ENCODE measurements at regions not wholly inside any gene's neighbourhood (a gene's known extent, or its start where the extent isn't known, plus 50 kb on each side); places are given as distances from the start of the nearest gene placed in this dataset.

- DNase-seq (ENCODE audit: extremely low spot score, insufficient read length, low read depth) (no peak), FAIRE-seq (no peak)
Measured at GRCh38 chr12:97903356-97903755, 440.8 kb downstream of the RMST start.

- FAIRE-seq: no peak
Measured at GRCh38 chr12:97907504-97907903, 444.9 kb downstream of the RMST start.

DNA sequence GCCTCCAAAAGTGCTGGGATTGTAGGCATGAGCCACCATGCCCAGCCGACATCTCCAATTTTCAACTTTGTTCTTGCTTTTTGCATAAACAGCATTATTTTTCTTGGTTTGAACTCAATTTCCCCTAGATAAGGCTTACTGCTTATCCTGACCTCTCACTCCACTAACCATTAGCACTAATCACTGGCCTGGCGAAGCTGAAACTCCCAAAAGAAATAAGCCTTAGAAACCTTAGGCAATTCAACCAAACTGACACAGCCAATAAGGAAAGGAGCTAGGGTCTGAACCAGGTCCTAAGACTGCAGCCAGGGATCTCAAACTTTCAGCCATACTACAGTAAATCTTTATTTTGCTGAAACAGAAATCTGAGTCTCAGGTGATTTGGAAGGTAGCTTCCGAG, 448.0 kb downstream of the RMST start:
- FAIRE-seq: no peak
- no peak for DNase-seq (ENCODE audit: extremely low spot score, insufficient read length, low read depth)

More at GRCh38 chr12:97907504-97907903, 444.9 kb downstream of the RMST start:
- no peak for DNase-seq (ENCODE audit: extremely low spot score, insufficient read length, low read depth)

DNA sequence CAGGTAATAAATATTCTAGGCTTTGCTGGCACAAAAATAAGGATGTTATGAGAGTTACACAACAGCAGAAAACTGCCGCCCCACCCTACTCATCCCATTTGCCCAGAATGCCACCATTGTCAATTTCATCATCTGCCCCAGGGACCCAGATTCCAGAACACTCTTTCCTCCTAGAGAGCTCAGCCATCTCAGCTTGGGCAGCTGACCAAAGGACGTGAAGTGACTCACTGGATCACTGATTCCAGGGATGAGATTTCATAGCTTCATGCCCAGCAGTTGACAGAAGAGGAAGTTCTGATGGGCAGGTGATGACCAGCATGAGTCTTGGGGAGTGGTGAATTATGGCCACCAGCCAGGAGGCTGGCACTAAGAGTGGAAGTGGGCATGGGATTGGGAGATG, 450.3 kb downstream of the RMST start:
- FAIRE-seq (no peak), DNase-seq (ENCODE audit: extremely low spot score, insufficient read length, low read depth) (no peak)

DNA sequence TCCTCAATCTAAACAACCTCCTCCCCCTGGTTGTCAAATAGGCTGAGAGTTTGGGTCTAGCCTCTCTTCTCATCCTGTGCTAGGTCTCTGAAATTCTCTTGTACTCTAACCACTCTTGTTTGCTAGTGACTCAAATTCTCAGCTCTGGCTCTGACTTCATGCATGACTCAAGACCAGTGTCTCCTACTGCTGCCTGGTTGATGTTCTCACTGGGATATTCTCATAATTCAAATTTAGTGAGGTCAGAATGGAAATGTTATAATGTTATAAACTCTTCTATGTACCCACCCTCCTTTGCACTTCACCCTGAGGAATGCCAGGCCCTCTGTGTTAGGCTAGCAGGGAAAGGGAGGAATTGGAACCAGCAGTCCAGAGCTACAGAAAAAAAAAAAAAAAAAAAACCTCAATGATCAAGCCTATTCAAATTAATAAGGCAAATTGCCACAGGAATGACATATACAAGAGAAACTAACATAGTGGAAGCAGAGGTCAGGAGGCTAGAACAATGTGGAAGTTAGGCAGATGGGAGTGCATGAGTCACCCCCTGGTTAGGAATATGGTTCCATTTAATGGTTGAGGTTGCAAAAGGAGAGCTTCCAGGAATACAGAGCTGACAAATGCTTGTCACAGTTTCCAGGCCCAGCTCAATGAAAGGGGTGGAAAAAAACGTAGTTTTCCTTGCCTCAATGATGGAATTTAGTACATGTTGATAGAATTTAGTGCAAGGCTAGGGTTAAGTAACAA, 459.5 kb downstream of the RMST start:
- DNase-seq (ENCODE audit: extremely low spot score, insufficient read length, low read depth): no peak
- FAIRE-seq: no peak

DNA sequence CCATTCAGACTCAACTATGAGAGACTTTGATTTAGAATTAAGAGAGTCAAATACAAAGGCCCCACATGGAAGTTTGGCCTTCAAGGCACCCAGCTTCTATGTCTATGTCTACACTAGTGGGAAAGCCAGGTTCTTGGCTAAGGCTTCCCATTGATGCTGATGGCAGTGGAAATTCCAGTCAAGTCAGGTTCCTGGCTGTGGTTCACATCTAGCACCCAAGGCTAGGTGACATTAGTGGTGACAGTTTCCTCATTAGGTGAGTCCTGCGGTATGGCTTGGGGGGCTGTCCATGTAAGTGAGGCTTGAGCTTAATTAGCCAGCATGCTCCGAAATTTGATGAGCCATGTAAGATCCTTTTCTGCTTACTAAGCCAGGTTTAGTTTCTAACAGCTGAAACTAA, 460.9 kb downstream of the RMST start:
- no peak for DNase-seq (ENCODE audit: extremely low spot score, insufficient read length, low read depth)
- FAIRE-seq: no peak

DNA sequence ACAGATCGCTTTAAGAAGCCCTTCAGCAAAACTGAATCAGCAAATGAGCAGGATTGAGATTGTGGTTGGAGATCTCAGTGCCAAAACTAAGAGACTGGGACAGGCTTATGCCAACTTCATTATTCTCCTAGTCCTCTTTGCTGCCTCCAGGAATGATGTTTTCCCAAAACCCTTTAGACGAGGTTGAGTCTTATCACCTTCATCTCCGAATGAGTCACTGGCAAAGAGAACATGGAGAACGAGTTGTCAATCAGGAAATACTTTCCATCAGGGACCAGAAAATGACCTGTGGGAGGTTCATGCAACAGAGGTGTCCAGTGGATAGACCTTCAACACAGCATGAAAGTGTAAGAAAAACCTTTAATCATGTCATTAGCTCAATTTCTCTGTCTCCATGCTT, 461.5 kb downstream of the RMST start:
- DNase-seq (ENCODE audit: extremely low spot score, insufficient read length, low read depth) (no peak), FAIRE-seq (no peak)

- FAIRE-seq: no peak
- no peak for DNase-seq (ENCODE audit: extremely low spot score, insufficient read length, low read depth)
Measured at GRCh38 chr12:97927977-97928376, 465.4 kb downstream of the RMST start.

DNA sequence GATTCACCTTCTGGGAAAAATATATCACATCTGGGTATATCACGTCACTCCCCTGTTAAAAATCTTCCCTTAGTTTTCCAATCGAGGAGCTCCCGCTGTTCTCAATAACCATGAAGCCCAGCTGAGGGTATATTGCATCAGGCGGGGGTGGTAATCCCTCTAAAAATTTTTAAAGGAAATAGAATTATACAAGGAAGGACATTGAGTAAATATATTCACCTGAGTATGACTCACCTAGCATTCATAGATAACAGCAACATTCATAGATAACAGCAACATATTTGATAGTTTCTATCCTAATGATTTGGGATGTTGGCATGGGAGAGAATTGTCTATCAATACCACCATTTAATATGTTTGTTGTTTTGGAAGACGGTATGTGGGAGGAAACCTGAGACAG, 473.6 kb downstream of the RMST start:
- no peak for FAIRE-seq
- DNase-seq (ENCODE audit: extremely low spot score, insufficient read length, low read depth): no peak

DNA sequence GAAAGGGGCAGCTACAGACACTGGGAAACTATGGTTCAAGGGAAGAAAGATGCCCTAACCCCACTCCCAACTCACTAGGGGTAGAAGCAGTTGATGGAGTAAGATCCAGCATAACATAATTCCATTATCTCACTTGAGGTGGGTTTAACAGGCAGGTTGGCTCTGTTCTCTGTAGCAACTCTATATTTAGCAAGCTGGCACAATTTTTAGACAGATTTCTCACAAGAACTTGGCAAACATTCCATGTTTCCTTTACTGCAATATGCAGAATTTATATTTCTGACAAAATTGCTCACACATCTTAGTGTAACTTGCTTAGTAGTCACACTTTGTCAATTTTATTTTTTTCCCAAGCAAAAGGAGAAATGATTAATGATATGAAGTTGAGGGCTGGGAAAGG, 475.4 kb downstream of the RMST start:
- DNase-seq (ENCODE audit: extremely low spot score, insufficient read length, low read depth) (no peak), FAIRE-seq (no peak)

DNA sequence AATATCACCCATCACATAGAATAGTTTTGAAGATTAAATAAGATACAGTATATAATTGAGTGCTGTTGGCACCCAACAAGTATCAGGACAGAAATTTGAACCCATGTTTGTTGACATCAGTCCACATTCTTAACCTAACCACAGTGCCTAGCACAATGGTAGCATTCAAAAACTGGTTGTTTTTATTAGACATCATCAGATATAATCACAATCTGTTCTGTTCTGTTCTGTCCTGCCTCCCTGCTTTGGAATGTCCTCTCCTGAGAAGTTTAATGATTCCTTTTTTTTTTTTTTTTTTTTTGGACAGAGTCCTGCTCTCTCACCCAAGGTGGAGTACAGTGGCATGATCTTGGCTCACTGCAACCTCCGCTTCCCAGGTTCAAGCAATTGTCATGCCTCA, 476.6 kb downstream of the RMST start:
- DNase-seq (ENCODE audit: extremely low spot score, insufficient read length, low read depth) (no peak), FAIRE-seq (no peak)

- no peak for FAIRE-seq
Measured at GRCh38 chr12:97940105-97940504, 477.5 kb downstream of the RMST start.

DNA sequence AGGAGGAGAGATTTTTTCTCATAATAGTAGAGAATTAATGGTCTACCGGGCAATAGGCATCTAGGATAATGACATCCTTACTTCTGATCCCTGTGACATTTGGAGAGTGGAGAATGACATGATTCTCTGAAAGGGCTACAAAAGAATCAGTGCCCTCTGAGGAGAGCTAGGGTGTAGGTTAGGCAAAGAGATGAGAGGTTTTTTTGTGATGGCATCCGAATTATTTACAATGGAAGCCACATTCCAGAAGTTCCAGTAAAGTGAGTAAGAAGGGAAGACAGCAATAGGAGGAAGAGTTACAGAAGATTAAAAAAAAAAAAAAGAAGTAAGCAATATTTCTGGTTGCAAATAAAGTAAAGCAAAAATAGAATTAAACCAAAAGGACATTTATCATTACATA, 478.0 kb downstream of the RMST start:
- no peak for DNase-seq (ENCODE audit: extremely low spot score, insufficient read length, low read depth)
- FAIRE-seq: no peak

More at GRCh38 chr12:97940105-97940504, 477.5 kb downstream of the RMST start:
- no peak for DNase-seq (ENCODE audit: extremely low spot score, insufficient read length, low read depth)

GRCh38 chr12:97941686-97942354, 479.2 kb downstream of the RMST start:
- no peak for FAIRE-seq

GRCh38 chr12:97943359-97943758, 480.8 kb downstream of the RMST start:
- no peak for FAIRE-seq
- no peak for DNase-seq (ENCODE audit: extremely low spot score, insufficient read length, low read depth)

More at GRCh38 chr12:97941686-97942354, 479.2 kb downstream of the RMST start:
- DNase-seq (ENCODE audit: extremely low spot score, insufficient read length, low read depth): no peak

GRCh38 chr12:97944576-97944975, 482.0 kb downstream of the RMST start:
- no peak for FAIRE-seq
- no peak for DNase-seq (ENCODE audit: extremely low spot score, insufficient read length, low read depth)

DNA sequence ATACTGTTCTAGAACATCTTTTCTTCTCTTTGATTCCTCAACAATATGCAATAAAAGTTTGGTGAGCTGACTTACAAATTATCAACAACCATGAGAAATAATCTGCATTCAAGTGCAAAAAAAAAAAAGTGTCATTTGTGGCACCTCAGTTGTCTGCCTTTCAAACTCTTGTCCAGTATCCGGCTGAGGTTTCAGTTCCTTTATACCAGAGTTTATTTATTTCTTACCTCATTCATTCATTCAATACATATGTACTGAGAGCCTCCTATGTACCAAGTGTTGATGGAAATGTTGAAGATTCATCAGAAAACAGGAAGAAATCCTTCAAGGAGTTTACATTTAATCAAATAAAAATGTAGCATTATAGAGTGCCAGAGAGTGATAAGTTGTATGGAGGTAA, 484.1 kb downstream of the RMST start:
- FAIRE-seq (no peak), DNase-seq (ENCODE audit: extremely low spot score, insufficient read length, low read depth) (no peak)

DNA sequence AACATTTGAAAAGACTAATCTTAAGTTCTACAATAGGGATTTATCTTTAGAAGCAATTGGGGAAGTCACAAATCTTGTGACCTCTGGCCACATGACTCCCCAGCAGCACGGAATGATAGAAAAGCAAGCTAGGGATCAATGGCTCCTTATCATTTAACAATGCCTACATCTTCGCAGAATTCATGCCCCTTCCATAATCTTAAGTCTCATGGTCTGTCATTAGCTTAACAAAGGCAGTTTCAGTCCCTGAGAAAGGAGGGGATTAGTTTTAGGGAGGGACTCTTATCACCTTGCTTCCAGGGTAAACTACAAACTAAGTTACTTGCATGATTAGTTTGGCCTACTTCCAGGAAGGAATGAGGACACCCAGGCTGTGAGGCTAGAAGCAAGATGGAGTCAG, 486.0 kb downstream of the RMST start:
- FAIRE-seq: no peak

GRCh38 chr12:97951239-97951638, 488.6 kb downstream of the RMST start:
- DNase-seq (ENCODE audit: extremely low spot score, insufficient read length, low read depth) (no peak), FAIRE-seq (no peak)

More for the DNA sequence above, 486.0 kb downstream of the RMST start:
- no peak for DNase-seq (ENCODE audit: extremely low spot score, insufficient read length, low read depth)

- DNase-seq (ENCODE audit: extremely low spot score, insufficient read length, low read depth): no peak
- no peak for FAIRE-seq
Measured at GRCh38 chr12:97951717-97952116, 489.1 kb downstream of the RMST start.

DNA sequence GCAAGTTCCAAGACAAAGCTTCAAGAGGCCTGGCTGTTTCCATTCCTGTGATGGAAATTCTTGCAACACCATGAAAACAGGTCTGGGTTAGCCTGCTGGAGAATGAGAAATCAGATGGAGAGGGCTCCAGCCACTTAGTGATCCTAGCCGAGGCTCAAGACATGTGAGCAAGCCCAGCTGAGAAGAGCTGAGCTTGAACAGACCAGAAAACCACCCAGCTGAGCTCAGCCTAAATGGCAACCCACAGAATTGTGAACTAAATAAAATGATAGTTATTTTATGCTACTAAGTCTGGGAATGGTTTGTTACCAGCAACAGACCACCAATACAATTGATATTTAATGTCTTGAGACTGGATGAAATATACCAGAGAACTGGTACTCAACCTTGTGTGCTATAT, 494.5 kb downstream of the RMST start:
- DNase-seq (ENCODE audit: extremely low spot score, insufficient read length, low read depth) (no peak), FAIRE-seq (no peak)

DNA sequence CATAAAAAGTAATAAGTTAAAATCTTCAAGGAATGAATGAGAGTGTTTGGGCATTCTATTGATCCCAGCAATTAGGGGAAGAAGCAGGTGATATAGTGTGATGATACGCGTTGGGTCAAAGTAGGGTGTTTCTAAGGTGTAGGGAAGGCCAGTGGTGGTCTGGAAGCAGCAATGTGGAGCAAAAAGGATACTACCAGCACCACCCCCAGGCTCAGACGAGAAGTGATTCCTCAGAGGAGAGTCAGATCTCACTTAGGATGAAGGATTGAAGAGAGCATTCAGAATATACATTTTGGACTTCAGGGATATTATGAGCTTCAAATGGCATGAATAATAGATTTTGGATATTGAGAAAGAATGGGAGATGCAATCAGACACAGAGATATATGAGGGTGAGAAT, 497.6 kb downstream of the RMST start:
- FAIRE-seq (no peak), DNase-seq (ENCODE audit: extremely low spot score, insufficient read length, low read depth) (no peak)

Measured in GM18507 (cell line).